IMR-90 (cell line): ENCODE measurements at regions not wholly inside any gene's neighbourhood (a gene's known extent, or its start where the extent isn't known, plus 50 kb on each side); places are given as distances from the start of the nearest gene placed in this dataset.

Experiments
- FOS ChIP-seq: fragments of 150-350 bp; IDR thresholded peaks from 2 replicates; pipeline ENCODE4 v1.6.1; 2016; ENCODE audit warnings: low read depth, low read length
- MXI1 ChIP-seq: IDR thresholded peaks from 2 replicates; pipeline ENCODE4 v1.6.1; 2012; ENCODE audit warnings: low read depth, mild to moderate bottlenecking, low read length, moderate library complexity, borderline replicate concordance
- RAD21 ChIP-seq: IDR thresholded peaks from 2 replicates; pipeline ENCODE4 v1.6.1; 2012; ENCODE audit warnings: low read length, improper control_type of control experiment
- TF ChIP-seq, protein P1 (sequence below): conservative IDR thresholded peaks from 2 replicates; pipeline ENCODE4 v1.5.1; 2012; ENCODE audit warnings: mild to moderate bottlenecking, low read depth, low read length, improper control_type of control experiment

DNA sequence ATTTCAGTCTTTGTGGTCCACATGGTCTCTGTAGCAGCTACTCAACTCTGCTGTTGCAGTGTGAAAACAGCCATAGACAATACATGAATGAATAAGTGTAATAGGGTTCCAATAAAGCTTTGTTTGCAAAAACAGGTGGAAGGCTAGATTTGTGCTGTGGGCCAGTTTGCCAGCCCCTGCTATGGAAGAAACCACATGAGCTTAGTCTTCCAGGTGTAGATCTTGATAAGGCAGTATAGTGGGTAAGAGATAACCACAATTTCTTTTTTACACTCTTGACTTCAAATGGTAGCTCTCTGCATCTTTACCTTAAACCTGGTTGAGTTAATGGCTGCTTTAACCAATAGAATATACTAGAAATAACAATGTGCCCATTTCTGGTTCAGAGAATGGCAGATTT, 135.0 kb upstream of the PALS2 start:
- no peak for TF ChIP-seq FOS
- TF ChIP-seq, protein P1, sequence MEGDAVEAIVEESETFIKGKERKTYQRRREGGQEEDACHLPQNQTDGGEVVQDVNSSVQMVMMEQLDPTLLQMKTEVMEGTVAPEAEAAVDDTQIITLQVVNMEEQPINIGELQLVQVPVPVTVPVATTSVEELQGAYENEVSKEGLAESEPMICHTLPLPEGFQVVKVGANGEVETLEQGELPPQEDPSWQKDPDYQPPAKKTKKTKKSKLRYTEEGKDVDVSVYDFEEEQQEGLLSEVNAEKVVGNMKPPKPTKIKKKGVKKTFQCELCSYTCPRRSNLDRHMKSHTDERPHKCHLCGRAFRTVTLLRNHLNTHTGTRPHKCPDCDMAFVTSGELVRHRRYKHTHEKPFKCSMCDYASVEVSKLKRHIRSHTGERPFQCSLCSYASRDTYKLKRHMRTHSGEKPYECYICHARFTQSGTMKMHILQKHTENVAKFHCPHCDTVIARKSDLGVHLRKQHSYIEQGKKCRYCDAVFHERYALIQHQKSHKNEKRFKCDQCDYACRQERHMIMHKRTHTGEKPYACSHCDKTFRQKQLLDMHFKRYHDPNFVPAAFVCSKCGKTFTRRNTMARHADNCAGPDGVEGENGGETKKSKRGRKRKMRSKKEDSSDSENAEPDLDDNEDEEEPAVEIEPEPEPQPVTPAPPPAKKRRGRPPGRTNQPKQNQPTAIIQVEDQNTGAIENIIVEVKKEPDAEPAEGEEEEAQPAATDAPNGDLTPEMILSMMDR, result no peak
- TF ChIP-seq MXI1, result no peak
- TF ChIP-seq RAD21, result no peak
